ENCODE measurements at regions not wholly inside any gene's neighbourhood (a gene's known extent, or its start where the extent isn't known, plus 50 kb on each side); places are given as distances from the start of the nearest gene placed in this dataset.

DNA sequence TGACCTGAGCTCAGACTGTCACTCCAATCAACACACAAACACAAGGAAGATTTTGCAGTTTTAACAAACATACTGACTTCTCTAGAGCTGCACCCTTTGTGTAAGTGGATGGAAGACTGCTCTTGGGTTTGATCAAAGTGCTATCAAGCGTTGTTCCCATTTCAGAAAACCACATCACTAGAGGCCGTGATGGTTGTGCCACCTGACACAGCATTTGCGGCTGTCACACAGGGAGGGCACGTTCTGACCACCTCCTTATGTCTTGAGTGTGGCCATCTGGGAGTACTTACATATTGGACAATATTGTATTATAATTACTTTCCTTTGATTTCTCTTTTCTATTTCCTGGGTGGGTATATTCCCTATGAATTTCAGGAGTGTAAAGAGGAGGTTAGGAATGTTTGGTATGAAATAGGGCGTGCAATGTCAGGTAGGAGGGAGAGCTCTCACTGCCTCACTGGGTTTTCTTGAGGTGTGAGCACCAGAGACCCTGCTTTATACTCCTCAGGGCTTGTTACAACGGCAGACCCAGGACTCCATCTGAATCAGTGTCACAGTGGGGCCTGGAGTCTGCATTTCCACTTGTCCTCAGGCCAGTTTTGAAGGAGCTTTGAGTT lies 74.3 kb downstream of the SYNE3 start:
- no peak for DNase-seq

DNA sequence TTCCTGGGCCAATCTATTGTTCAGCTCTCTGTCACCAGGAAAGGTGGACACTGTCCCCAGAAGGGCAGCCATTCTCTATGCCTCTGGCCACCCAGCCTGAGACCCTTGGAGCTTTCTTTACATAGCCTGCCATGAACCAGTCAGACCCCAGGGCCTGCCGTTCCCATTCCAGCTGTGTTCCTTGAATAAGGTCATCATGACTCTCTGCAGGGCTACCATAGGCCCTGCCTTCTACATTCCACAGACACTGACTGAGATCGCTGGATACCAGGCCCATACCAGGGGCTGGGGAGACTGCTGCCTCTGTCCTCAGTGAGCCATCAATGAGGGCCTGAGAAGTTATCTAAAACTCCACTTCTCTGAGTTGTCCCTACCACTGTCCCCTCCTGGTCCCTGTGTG lies 75.5 kb downstream of the SYNE3 start:
- no peak for DNase-seq

DNA sequence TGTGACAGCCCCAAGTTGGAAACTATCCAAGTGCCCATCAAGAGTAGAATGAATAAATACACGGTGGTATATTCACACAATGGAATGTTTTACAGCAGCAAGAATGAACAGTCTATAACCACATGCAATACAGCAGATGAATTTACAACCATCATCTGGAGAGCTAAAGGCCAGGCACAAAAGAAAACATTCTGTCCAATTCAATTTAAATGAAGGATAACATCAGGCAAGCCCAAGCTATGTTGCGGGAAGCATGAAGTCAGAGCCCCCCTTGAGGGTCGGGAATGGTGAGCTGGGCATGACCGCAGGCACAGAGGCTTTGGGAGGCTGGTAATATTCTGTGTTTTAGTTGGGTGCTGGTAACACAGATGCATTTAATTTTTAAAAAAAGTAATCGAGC lies 76.0 kb downstream of the SYNE3 start:
- DNase-seq: no peak

DNA sequence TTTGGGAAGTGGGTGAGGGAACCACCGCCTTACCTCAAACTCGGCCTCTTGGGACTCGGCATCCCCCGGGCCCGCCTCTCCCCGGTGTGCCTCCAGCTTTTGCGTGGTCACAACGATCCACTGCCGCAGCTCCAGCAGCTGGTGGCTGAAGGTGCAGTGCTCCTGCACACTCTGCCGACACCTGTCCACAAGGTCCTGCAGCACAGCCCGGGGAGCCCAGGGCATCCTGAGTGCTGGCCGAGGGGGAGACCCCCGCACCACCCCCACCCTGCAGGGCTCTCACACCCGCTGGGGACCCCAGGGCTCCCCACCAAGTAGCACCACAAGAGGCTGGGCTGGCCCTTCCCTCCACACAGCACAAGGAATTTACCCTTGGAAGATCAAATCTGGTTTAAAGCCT lies 76.6 kb downstream of the SYNE3 start:
- no peak for DNase-seq

DNA sequence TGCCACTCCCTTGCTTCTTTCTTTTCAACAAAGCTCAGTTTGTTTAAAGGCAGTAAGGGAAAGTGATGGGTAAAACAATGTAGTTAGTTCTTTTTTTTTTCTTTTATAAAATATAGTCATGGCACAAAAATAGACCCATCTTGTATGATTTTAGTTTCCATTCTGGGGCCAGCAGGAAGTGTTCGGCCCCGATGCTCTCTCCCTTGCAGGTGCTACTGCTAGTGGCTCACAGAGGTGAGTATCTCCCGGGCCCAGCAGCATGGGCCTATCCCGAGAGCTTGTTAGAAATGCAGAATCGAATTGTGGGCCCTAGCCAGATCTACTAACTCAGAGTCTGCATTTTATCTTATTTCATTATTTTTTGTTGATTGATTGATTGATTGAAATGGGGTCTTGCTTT lies 78.7 kb downstream of the SYNE3 start:
- no peak for DNase-seq

DNA sequence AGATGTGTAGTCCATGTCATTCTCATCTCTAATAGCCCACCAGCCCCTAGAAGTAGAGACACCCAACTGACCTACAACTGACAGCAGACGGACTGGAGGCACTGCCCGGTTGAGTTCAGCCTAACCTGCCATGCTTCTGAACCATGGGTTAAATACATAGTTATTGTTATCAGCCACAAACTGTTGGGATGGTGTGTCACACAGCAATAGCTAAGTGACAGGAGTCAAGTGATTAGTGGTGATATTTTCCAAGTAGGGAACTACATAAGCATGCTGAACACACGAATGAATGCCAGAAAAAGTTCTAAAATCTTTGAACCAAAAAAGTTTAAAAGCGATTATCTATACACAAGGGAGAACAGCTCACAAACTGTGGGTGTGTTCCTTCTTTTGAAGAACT lies 80.1 kb downstream of the SYNE3 start:
- DNase-seq: no peak

DNA sequence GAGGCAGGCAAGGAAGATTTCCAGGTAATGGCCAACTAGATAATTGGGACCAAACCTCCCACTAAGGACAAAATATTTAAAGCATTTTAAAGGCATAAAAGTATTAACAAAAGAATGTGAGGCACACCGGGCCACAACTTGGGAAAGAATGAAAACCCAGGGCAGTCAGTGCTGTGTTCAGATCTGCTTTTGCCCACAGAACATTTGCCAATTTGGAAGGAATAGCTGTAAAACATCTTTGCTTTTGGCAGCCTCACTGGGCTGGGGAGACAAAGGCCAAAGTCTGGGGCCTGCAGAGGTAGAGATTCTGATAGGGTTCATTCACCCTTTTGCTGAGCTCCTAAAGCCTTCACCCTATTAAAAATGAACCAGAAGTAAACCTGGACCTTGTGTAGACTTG lies 82.3 kb downstream of the SYNE3 start:
- no peak for DNase-seq

GRCh38 chr14:95433094-95433478 lies 83.4 kb downstream of the SYNE3 start:
- DNase-seq: no peak

- DNase-seq: peak; percentile 57
Observed at GRCh38 chr14:95432144-95433093, 84.0 kb downstream of the SYNE3 start.

DNA sequence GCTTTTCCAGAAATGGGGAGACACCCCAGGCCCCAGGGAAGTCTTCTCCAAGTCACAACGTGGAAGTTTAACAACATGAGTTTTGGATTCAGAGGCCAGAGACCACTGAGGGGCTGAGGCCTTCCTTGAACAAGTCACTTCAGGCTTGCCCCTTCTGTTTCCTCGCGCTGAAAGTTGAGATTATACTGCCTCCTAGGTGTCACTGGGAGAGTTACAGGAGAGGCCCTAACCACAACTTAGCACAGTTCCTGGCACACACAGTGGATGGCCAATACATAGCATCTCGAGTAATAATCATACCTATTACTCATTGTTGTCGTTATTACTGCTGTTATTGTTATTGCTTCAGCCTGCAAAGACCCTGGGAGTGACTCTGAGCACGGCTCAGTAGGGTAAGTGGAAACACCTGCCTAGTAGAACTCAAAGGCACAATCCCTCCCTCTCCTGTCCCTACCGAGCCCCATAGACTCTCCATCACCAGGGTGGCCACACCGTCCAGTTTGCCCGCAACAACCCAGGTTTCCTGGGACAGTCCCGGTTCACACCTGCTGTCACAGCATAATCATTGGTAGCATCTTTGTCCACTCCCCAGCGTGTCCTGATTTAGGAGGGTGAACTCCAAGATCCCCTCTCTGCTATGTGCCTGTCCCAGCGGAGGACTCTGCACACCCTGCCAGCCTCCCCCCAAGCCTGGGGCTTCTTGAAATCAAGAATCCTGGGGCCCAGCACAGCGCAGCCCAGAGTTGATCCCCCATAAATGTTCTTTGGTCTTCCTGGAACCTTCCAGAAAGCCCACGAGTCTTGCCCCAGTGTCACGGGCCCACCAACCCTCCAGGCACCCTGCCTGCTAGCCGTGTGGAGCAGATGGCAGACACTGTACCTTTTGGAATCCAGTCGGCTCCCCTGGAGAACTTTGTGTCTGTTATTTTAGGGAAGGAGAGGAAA lies 85.0 kb downstream of the SYNE3 start:
- peak; percentile 36 for DNase-seq

DNA sequence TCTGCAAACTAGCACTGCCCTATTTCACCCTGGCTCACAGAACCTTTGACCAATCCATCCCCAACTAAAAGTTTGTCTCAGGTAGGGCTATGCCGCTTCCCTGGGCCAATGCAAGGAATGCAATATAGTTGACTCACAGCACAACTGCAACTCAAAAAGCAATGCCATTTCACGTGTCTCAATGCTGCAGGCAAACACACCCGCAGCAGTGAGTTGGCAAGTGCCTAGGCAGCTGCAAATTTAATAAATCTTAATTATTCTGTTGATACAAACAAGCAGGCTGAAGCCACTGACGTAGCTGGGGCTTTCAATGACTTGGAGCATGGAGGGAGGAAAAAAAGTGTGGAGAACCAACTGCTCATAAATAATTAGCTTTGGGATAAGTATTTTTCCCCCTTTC lies 87.9 kb downstream of the SYNE3 start:
- no peak for DNase-seq

DNA sequence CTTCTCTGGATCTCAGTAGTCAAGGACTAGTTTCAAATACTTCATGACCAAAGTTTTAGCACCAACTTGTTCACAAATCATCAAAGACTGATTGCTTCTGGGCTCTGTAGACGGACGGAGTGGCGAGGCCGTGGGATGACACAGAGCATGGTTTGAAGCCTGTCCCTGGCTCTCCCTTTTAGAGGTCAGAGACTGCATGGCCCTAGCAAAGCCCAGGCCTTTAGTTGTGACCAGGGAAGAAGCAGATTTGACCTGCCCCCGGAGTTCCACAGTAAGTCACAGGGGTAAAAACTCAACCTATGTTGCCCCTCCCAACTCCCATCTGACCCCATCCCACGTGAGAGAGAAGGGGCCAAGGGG lies 90.4 kb downstream of the SYNE3 start:
- no peak for DNase-seq

DNA sequence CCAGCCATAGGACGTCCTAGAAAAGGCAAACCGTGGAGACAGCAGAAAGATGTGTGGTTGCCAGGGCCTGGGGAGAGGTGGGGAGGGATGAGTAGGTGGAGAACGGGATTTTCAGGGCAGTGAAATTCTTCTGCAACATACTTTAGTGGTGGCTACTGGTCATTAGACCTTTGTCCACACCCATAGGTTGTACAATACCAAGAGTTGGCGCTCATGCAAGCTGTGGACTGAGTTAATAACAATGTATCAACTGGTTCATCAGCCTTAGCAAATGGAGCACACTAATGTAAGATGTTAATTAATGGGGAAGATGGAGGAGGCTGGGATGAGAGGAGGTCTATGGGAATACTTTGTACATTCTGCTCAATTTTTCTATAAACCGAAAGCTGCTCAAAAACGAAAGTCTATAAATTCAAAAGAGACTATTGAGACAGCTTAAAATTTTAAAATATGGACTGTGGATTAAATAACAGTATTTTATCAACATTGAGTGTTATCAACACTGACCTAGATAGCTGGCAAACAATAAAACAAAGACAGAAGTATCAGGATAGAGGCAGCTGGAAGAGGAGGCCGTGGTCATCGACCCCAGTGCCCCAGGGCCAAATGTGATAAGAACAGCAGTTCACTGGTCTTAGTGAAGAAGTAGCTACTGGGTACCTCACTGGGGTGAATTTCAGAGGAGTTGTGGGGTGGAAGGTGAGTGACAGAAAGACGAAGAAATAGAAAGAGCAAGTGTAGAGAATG lies 90.9 kb downstream of the SYNE3 start:
- no peak for DNase-seq

- no peak for DNase-seq
Observed at GRCh38 chr14:95424529-95424928, 91.9 kb downstream of the SYNE3 start.

GRCh38 chr14:95421741-95422140 lies 94.7 kb downstream of the SYNE3 start:
- DNase-seq: no peak

- DNase-seq: peak; percentile 41
Observed at GRCh38 chr14:95420060-95420459, 96.4 kb downstream of the SYNE3 start.

DNA sequence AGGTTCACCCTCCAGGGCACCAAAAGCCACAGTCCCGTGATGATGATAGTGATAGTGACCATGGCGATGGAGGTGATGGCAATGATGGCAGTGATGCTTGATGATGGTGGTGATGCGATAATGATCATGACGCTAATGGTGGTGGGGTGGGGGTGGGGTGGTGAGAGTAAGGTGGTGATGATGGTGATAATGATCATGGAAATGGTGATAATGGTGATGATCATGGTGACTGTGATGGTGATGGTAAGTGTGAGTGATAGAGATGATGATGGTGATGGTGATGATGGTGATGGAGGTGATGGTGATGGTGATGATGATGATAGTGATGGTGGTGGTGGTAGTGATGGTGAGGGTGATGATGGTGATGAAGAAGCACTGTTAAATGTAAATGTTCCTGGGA lies 96.9 kb downstream of the SYNE3 start:
- no peak for DNase-seq

DNA sequence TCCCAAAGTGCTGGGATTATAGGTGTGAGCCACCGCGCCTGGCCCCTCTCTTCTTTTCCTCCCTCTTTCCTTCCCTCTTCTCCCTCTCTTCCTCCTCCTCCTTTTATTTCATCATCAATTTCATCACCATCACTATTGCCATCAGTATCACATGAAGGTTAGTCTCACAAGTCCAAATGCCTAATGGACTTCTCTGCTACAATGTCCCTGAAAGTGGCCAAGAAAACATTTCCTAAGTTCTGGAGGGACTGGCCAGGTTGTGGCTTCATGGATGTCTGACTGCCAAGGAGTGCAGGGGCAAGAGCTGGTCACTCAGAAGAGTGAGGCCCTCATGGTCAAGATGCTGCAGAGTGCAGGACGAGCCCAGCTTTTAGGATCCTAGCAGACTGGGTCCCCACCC lies 97.6 kb downstream of the SYNE3 start:
- no peak for DNase-seq

- DNase-seq: no peak
Observed at GRCh38 chr14:95417492-95417891, 97.8 kb upstream of the CLMN start.

- DNase-seq: no peak
Observed at GRCh38 chr14:95415993-95416392, 96.3 kb upstream of the CLMN start.

GRCh38 chr14:95413289-95414215 lies 93.8 kb upstream of the CLMN start:
- DNase-seq: no peak

DNA sequence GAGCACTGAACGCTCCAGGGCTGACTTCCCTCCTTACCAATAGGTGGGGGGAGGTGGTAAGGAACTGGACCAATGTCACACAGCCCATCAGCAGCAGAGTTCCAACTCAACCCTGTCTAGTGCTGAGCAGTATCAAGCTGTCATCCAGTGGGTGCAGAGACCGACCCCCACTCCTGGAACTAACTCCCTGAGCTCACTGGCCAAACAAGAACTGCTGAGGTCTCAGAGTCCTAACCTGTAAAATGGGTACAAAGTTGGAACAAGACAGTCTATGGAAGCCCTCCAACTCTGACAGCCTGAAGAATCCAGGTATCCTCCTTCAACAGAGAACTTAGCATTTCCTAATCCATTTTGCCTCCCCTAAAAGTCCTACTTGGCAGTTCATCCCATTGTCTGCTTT lies 91.1 kb upstream of the CLMN start:
- no peak for DNase-seq
